ENCODE measurements at regions not wholly inside any gene's neighbourhood (a gene's known extent, or its start where the extent isn't known, plus 50 kb on each side); places are given as distances from the start of the nearest gene placed in this dataset.

DNA sequence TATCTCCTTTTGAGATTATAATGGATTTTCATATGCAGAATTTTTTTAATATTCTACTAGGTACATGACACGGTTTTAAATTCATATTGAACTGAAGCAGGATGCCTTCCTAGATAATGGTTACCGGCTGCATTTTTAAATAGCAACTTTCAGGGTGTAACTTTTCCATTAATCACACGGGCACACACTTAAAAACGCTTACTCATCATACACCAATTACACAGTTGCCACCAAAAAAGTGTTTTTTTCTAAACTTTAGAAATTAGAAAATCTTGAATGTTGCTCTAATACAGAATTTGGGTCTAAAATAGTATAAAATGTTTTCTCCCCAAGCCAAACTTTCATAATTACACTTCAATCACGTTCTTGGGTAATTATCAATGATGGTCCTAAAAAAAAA is 149.1 kb upstream of the RNF32 start:
- BruUV-seq (replicated peaks) = no TSS peak

More for the DNA sequence above, 149.1 kb upstream of the RNF32 start:
- Histone ChIP-seq H3K23ac (ENCODE audit: low read depth, low read length) (no peak overlapping the region), H3K18ac (ENCODE audit: low read depth, low read length) (no peak overlapping the region), H2BK120ac (ENCODE audit: low read depth, low read length) (no peak overlapping the region), H2AK5ac (ENCODE audit: low read depth, low read length) (no peak overlapping the region), H3K4me2 (ENCODE audit: low read depth, low read length) (no peak overlapping the region), H3K4ac (ENCODE audit: low read depth, low read length) (no peak overlapping the region), H2BK20ac (ENCODE audit: low read depth, low read length) (no peak overlapping the region), H2AFZ (replicated peaks; ENCODE audit: low read length, poor library complexity) (no peak overlapping the region), H4K5ac (ENCODE audit: low read depth, low read length) (no peak overlapping the region), H4K8ac (ENCODE audit: low read depth in 2 of 2, low read length in 2 of 2) (no peak overlapping the region), H3K79me1 (ENCODE audit: low read depth in 1 of 2, low read length in 2 of 2) (no peaks in the 10 kb centered on the region), H3K9me1 (ENCODE audit: insufficient read depth, low read length) (no peaks in the 10 kb centered on the region), H3K9ac (ENCODE audit: low read depth, low read length) (no peak overlapping the region), H3K56ac (ENCODE audit: extremely low read depth, insufficient read depth, low read length) (no peak overlapping the region), H2AK9ac (replicated peaks; ENCODE audit: low read depth, low read length, poor library complexity) (no peak overlapping the region), H4K91ac (ENCODE audit: insufficient read depth, low read depth, low read length) (no peak overlapping the region), H2BK5ac (ENCODE audit: low read depth, low read length, poor library complexity, severe bottlenecking) (no peak overlapping the region), H3K36me3 (ENCODE audit: control insufficient read depth, insufficient read depth, low read length) (no peaks in the 10 kb centered on the region), H2BK15ac (ENCODE audit: low read depth, low read length) (no peak overlapping the region), H3K4me3 (ENCODE audit: insufficient read depth, low read depth, low read length) (no peak overlapping the region), H3K27me3 (ENCODE audit: control insufficient read depth, insufficient read depth, low read length) (no peaks in the 10 kb centered on the region), H4K20me1 (ENCODE audit: insufficient read depth, low read length) (no peaks in the 10 kb centered on the region), H3K14ac (replicated peaks; ENCODE audit: low read depth, low read length) (no peak overlapping the region), H3K4me1 (ENCODE audit: control insufficient read depth, insufficient read depth, low read length) (peaks cover 2% of the 10 kb centered on the region), H3K9me3 (ENCODE audit: control insufficient read depth, insufficient read depth, low read length) (no peaks in the 10 kb centered on the region; the same call in 1 of the 2 replicates), H3K27ac (ENCODE audit: insufficient read depth, low read length) (no peak overlapping the region)
- ChIA-PET CTCF (no interaction called here), POLR2A (ENCODE audit: unreplicated experiment) (no interaction called here)
- in situ Hi-C loops (cut with MboI; ENCODE audit: low sequenced_read_pairs) (no loop called here), intact Hi-C loops (cut with micrococcal nuclease) (no loop called here), dilution Hi-C loops (cut with HindIII; ENCODE audit: low sequenced_read_pairs, unreplicated experiment) (no loop called here)
- WGBS, 2 experiments (ENCODE audit: extremely low coverage in 2 of 2, insufficient read length in 1 of 2) = no CpG with 5 or more reads among the region's 5 CpGs
- TF ChIP-seq MAFK (IDR thresholded peaks at IDR 0.05; ENCODE audit: low read depth, low read length) (peak; percentile 71), USF2 (IDR thresholded peaks at IDR 0.05; ENCODE audit: low read depth, low read length) (no peak), CEBPB (IDR thresholded peaks at IDR 0.05; ENCODE audit: low read depth, low read length) (no peak), FOS (IDR thresholded peaks at IDR 0.05; ENCODE audit: low read depth, low read length) (no peak)
- TF ChIP-seq, protein P1, sequence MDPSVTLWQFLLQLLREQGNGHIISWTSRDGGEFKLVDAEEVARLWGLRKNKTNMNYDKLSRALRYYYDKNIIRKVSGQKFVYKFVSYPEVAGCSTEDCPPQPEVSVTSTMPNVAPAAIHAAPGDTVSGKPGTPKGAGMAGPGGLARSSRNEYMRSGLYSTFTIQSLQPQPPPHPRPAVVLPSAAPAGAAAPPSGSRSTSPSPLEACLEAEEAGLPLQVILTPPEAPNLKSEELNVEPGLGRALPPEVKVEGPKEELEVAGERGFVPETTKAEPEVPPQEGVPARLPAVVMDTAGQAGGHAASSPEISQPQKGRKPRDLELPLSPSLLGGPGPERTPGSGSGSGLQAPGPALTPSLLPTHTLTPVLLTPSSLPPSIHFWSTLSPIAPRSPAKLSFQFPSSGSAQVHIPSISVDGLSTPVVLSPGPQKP (IDR thresholded peaks at IDR 0.05; ENCODE audit: borderline replicate concordance, low read depth, low read length) = no peak
- DNase-seq (no peak), ATAC-seq (ENCODE audit: low read depth) (no peak)
